Thyroid gland (tissue), 4 donors: ENCODE measurements at regions not wholly inside any gene's neighbourhood (a gene's known extent, or its start where the extent isn't known, plus 50 kb on each side); places are given as distances from the start of the nearest gene placed in this dataset.

ENCODE experiments used
- POLR2A ChIP-seq, 2 donors: fragments of 450-650 bp; IDR thresholded peaks; one replicate each; pipeline ENCODE4 v1.6.1; 2017; ENCODE audit warnings: antibody characterized with exemption in 2 of 2, mild to moderate bottlenecking in 2 of 2, moderate library complexity in 1 of 2
- TF ChIP-seq, protein P1 (sequence below), 6 experiments: fragments of 200-600 bp in 3 of 6; fragments of 450-650 bp in 3 of 6; sonication (generic) in 3 of 6; IDR thresholded peaks; one replicate each; pipeline ENCODE4 v1.5.1; 2016 to 2019; ENCODE audit warnings: antibody characterized with exemption in 6 of 6, mild to moderate bottlenecking in 2 of 6, inconsistent platforms in 1 of 6, moderate library complexity in 1 of 6

DNA sequence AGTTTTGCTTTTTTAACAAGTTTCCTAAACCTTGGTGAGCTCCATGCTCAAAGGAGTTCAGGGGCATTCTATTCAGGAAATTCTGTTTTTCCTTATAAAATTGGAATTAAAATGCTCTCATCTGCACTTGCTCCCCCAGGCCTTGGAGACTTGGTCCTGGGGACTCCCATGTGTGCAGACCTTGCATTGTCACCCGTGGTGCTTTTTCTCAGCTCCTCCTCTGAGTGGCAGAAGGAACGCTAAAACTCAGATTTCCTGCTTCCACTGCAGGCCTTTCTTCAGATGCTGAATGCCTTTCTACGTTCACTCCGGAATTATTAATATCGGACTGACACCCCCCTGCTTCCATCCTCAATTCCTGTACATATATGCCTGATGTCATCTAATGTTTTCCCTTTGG lies 248.7 kb upstream of the RREB1 start:
- no peak for TF ChIP-seq POLR2A (IDR thresholded peaks at IDR 0.05)
- TF ChIP-seq, protein P1, sequence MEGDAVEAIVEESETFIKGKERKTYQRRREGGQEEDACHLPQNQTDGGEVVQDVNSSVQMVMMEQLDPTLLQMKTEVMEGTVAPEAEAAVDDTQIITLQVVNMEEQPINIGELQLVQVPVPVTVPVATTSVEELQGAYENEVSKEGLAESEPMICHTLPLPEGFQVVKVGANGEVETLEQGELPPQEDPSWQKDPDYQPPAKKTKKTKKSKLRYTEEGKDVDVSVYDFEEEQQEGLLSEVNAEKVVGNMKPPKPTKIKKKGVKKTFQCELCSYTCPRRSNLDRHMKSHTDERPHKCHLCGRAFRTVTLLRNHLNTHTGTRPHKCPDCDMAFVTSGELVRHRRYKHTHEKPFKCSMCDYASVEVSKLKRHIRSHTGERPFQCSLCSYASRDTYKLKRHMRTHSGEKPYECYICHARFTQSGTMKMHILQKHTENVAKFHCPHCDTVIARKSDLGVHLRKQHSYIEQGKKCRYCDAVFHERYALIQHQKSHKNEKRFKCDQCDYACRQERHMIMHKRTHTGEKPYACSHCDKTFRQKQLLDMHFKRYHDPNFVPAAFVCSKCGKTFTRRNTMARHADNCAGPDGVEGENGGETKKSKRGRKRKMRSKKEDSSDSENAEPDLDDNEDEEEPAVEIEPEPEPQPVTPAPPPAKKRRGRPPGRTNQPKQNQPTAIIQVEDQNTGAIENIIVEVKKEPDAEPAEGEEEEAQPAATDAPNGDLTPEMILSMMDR (IDR thresholded peaks at IDR 0.05) = no peak
